AG08396 (cell line): ENCODE measurements at regions not wholly inside any gene's neighbourhood (a gene's known extent, or its start where the extent isn't known, plus 50 kb on each side); places are given as distances from the start of the nearest gene placed in this dataset.
"Not testable (repeated sequence)": the region's sequence is repeated elsewhere in the genome, so short reads cannot be mapped to it uniquely, and the experiment has no call there.

Source experiments
- DNase-seq: peaks from one replicate; pipeline ENCODE4 v3.0.0; 2012; ENCODE audit warnings: low spot score, mixed read lengths

DNA sequence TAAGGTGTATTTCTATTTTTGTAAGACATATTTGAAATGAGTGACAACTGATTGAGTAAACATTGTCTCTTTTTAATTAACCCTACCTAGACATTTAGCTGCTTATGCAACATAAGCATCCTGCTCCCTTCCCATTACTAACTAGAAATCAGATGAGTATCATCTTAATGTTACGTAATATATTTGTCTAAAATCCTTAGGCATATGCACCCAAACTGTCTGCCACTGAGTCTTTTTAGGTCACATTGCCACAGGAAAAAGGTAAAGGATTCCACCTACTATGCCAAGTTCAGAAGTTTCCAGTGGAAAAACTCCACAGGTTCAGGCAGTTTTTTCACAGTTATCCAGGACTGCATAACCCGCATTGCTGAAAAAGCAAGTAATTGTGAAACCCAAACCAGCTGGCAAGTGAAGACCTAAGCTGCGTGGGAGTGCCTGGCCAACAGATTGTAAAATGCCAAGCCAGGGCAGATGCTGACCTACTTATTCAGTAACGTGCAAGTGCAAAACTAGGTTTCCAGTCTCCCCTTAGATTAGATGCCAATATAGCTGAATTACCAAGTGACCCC lies 983.7 kb downstream of the GATA3 start:
- no peak for DNase-seq

DNA sequence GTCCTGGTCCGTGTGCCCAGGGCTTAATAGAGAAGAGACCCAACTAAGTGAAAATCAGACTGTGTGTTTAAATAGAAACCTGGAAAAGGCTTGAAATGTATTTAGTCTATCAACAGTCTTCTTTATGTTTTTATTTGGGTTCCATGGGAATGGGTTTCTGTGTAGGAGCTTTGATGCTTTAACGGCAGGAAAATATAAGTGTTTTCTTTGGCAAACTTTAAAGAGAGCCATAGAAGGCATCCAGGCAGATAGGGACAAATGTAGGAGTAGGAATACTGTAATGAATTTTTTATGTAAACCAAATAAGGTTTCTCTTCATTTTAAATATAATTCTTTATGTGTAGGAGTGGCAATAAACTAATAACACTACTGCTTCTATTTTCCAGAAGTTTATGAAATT lies 989.0 kb downstream of the GATA3 start:
- no peak for DNase-seq

DNA sequence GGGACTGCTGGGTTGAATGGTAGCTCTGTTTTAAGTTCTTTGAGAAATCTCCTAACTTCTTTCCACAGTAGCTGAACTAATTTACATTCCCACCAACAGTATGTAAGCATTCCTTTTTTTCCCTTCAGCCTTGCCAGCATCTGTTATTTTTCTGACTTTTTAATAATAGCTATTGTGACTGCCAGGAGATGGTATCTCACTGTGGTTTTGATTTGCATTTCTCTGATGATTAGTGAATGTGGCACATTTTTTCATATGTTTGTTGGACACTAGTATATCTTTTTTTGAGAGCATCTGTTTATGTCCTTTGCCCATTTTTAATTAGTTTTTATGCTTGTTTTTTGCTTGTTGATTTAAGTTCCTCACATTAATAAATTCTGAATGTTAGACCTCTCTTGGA lies 990.8 kb downstream of the GATA3 start:
- DNase-seq = no peak

DNA sequence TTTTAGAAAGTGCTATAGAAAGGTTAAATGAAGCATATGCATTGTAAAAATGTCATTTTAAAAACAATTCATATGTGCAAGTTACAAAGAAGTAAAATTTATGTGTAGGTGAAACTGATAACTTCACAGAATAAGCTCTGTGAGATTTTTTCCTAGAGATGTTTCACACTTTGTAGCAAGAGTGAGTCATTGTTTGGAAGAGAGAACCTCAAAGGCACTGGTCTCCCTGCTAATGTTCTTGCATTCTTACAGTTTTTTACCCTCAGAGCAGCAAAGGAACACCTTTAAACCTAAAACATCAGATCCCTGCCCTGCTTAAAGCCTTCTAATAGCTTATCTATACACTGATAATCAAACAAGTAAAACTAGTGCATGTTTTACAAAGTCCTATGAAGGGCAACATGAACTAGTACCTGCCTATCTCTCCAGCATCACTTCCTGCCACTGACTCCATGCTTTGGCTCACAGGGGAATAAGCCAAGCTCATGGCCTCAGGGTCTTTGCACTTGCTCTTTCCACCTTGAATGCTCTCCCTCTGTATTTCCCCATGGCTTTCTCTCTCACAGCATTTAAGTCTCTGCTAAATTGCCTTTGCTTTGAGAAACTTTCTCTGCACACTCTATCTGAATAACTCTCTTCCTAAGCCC lies 997.0 kb downstream of the GATA3 start:
- DNase-seq = no peak

DNA sequence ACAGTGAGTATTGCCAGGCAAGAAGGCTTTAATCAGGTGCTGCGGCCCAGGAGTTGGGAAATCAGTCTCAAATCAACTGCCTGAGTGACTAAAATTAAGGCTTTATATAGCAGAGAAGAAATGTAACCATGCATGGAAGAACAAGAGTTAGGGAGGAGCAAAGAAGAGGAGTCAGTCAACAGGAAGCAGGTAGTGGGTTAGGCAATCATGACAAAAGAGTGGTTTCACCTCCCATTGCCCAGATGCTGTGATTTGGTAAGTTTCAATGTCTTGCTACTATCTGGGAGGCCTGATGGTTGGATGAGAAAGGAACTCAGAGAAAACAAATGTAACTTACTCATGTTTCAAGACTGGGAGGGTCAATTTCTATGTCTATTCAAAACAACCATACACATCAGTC lies 998.3 kb downstream of the GATA3 start:
- DNase-seq = no peak

DNA sequence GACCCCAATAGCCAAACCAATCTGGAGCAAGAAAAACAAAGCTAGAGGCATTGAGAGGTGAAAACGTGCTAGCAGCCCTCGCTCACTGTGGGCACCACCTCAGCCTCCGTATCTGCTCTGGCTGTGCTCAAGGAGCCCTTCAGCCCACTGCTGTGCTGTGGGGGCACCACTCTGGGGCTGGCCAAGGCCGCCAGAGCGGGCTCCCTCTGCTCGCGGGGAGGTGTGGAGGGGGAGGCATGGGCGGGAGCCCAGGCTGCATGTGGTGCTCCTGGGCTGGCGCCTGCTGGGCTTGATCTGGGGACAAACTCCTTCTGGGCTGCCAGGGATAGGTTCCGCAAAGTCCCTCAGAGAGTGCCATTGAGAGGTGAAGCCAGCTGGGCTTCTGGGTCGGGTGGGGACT lies 1002.0 kb downstream of the GATA3 start:
- no peak for DNase-seq

DNA sequence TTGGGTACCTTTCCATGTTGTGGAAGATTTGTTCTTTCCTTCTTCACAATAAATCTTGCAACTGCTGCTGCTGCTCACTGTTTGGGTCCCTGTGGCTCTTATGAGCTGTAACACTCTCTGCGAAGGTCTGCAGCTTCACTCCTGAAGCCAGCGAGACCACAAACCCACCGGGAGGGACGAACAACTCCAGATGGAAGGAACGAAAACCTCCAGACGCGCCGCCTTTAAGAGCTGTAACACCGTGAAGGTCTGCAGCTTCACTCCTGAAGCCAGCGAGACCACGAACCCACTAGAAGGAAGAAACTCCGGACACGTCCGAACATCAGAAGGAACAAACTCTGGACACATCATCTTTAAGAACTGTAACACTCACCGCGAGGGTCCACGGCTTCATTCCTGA lies 1002.8 kb downstream of the GATA3 start:
- not testable (repeated sequence) for DNase-seq

DNA sequence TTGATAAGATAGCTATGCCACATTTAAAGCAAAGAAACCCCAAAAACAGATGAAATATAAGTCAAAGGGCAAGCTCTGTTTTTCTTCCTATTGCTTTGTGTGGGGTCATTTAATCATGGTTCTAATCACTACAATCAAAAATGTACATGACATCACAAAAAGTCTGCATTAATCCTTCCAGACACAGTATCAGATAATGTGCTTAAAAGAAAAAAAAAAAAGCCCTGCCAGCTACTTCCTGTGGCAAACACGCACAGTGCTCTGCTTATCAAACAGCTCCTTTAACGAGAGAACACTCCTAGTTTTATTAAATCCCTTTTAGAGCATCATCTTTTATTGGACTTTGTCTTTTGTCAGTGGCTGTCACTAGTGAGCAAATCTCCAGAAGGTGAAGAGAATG lies 1005.8 kb downstream of the GATA3 start:
- no peak for DNase-seq

DNA sequence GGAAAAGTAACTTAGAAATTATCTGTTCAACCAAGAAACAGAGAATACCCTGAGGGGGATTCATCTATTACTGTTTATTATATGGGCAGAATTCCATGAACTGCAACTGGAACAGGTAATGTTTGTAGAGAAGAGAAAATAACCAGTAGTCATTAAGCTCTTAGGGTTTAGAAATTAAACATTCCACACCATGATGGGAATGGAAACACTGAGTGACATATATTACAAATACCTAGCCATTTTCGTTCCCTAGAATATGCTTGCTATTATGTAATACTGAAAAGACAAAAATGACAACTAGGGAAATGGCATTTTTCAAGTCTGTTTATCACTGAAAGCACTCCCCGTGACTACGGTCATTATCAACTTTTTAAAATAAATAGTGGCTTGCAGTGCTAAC lies 1007.4 kb downstream of the GATA3 start:
- DNase-seq = no peak

DNA sequence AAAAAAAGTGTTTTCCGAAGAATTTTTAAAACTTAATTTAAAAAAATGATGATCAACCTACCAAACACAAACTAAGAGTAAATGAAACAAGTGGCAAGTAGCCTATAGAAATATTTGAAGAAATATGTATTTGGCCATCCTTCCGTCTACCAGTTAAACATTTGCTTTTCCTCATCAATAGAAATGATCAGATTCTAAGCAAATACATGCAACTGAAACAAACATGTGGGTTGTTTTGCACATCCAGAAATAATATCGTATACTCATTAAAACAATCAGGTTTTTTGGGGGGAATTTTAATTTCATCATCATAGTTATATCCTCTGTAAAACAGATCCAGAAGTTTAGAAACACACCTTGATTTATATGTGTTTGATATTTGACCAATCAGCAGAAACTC lies 1011.7 kb downstream of the GATA3 start:
- no peak for DNase-seq

DNA sequence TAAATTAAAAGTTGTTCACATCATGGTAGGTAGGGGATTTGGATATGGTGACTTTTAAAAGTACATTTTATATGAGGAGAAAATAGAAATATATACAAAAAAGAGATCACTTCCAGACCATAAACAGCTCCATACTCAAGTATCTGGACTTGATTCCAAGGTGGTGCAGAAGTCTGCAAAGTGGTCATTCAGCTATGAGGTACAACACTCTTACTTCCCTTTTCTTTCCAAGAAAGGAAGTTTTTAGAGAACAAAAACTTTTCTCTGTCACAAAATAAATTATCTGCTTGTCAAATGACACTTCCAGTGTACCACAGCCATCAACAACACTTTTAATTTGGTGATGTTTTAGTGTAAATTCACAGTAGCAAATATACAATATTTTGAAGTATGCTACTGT lies 1013.5 kb downstream of the GATA3 start:
- no peak for DNase-seq

DNA sequence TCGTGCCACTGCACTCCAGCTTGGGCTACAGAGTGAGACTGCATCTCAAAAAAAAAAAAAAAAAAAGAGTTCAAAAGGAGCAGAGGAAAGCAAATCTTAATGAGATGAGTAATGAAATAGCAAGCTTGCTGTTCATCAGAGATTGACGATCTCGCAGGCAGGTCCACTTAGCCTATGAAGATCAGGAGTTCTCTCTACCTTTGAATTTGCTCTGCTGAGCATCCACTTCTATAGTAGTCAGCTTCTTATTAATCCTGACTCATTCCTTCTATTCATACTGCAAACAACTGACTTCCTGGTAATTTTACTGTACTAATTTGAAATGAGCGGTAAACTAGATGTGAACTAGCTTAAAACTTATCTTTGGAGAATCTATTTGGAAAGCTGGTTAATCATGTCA lies 1014.6 kb downstream of the GATA3 start:
- no peak for DNase-seq

DNA sequence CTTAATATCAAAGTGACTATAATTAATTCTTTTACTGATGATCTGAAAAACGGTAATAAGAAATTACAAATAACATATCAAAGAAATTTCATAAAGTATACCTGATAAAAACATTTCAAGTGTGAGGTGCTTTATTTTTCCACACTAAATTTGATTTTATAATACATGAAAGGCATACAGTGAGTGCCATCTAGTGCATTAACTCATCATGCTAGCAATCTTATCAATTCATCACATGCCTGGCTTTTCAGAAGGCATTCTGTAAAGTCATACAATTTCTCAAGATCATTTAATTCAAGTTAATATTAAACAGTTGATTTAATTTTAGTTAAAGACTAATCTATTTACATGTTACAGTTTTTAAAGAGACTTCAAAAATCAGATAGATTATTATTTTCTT lies 1020.9 kb downstream of the GATA3 start:
- no peak for DNase-seq

DNA sequence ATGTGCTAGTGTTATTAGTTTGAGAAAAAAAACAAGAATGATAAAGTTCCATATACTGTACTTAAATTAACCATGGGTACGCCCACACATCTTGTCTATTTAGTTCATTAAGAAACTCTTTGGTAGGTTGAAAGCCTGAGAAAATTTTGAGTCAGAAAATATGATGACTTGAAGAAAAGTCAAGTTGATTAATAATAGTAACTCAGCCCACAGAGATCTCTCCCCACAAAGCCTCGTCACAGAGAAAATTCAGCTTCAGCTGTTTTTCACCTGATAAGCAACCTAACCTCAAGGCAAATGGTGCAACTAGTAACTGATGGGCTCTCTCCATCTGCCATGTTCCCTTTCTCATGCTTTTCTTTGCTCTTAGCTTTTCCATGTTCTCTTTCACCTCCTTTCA lies 1021.6 kb downstream of the GATA3 start:
- DNase-seq = no peak

DNA sequence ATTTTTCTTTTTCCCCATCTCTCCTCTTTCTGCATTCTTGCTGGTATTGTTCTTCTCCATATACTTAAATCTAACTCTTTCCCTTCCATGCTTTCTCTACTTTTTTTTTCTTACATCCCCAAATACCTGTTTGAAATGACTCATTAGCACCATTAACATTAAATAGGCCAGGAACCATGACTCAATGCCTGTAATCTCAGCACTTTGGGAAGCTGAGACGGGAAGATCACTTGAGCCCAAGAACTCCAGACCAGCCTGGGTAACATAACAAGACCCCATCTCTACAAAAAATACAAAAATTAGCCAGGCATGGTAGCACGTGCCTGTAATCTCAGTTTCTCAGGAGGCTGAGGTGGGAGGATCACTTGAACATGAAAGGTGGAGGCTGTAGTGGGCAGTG lies 1026.8 kb downstream of the GATA3 start:
- no peak for DNase-seq

DNA sequence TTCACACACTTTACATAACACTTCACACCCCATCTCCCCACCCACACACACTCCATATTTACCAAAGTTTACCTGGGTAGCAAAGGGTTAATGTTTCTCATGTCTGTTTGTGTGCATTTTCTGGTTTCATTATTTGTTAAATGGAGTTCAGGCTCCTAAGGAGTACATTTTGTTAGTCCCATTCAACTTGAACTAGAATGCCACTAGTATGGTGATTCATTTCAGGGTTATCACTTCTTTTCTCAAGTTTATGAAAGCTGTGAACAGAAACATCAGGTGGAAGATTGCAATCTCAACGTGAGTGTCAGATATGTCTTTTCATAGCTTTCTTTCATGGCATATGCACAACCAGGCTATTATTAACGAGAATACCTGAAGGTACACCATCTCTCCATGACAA lies 1027.5 kb downstream of the GATA3 start:
- DNase-seq = no peak

DNA sequence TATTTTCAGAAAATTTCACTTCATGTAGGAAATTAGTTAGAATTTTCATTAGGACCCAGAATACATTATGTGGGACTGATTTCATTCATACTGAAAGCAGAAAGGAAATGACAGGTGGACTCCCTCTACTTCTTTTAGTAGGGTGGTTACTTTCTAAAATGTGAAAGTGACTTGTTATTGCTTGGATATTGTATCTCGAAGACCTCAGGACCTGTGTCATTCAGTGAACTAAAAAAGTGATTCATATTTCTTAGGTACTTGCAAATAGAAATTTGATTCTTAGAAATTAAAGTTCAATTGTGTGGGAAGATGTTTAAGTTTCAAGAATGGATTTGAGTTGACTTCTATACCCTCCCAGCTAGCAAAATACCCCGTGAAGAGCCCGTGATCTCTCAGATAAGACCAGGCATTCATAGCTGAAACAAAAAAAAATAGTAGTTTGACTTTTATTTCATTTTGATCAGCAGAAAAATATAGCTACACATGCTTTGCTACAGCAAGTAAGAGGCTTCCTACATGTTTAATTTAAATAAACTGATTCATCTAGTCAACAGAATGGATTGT lies 1037.1 kb downstream of the GATA3 start:
- DNase-seq = no peak

DNA sequence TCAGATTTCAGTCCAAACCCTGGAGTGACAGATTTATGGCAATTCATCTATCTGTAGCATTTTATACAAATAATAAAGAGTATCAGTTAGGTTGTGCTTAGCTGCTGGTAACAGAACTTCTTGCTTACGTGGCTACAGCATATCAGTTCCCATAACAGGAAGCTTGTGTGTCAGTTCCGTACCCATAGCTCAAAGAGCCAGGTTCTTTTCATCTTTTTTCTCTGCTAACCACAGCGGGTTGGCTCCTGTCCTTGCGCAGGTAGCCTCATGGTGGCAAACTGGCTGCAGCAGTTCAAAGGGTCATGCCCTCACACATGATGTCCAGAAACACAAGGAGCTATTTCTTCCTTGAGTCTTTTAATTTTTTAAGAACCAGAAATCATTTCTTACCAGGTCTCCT lies 1041.8 kb downstream of the GATA3 start:
- no peak for DNase-seq

DNA sequence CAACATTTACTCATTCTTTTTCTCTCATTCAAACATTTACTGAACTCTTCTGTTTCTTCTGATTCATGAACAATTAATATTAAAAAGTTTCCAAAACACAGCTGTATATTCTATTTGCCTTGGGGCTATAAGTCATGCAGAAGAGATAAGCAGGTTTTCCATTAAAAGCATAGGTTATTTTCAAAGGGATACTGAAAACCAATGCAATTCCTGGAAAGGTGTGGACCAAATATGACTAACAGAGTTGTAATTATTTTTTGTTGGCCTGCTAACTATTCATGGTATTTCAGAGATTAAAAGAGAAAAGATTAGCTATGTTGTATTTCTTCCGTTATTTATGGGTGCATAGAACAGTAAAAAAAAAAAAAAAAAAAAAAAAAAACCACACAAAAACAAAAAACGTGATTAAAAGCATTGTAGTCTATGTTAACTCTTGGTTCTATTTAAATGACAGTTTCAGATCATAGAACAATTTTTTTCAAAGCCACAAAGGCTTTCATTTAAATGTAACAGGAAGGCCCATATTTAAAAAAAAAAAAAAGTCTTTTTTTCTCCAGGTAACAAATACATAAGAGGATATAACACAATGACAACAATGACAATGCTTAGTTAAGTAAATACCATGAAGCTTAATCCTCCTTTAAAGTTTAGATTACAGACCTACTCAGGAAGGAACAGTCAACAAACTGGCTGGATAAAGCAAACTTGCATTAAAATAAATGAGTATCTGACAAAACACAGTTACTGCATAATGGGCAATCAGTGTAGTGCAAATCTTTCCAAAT lies 1042.9 kb downstream of the GATA3 start:
- no peak for DNase-seq

DNA sequence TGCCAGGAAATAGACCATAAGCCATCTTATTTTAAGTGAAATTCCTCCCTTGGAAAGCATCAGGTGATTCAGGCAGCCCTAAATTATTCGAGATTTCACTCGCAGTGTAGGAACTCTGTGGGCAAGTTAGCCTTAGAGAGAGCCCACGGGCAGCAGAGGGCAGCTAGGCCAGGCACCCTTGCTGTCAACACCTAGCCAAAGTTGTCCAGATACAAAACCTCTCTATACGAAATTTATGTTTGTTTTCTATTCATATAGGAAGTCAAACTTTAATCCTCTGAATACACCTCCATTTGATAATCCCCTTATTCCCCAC lies 1043.5 kb downstream of the GATA3 start:
- no peak for DNase-seq

DNA sequence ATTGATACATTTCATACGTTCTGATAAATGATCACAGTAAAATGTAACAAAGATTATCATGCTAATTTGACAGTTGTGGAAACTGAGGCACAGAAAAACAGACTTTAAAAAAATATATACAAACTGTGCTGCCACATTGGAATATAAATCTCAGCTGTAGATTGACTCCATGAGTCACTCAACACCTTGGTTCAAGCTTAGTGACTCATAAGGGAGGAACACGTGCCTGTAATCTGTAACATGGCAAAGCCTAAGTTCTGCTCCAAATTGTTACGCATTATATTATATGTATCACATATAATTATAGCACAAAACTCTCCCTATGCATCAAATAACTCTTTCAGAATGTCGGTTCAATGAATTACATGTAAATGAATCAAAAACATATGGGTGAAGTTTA lies 1047.5 kb downstream of the GATA3 start:
- no peak for DNase-seq

DNA sequence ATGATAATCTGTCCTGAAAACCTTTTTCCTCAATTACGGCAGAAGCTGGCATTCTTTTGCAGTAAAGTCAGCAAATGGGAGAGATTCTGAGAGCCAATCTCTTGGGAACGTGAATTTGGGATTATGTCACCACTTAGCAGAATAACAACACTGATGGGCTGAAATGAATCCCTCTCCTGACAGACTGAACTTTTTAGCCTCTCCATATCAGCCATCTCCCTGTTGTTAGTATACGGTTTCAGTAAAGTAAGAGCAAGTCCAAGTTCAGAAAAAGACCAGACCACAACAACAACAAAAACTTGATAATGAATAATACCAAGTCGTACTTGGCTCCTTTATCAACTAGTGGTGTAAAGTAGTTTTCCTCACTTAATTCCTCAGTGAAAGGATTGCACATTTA lies 1048.8 kb downstream of the GATA3 start:
- no peak for DNase-seq

DNA sequence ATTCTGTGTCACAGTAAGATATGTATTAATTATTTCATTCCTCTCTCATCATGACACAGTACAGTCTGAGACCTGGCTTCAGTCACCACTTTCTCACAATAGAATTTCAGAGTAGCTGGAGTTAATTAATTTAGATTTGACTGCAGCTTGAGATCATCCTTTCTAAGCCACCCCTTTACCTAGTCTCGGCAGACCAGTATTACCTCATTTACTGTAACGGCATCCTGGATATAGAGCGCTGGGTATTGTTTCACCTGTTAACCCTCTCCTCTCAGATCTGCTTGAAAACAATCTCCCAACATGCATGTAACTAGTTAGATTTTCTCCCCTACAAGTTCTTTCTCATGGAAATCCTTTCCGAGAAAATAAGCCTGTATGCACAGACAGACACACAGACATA lies 1057.5 kb downstream of the GATA3 start:
- DNase-seq = no peak

DNA sequence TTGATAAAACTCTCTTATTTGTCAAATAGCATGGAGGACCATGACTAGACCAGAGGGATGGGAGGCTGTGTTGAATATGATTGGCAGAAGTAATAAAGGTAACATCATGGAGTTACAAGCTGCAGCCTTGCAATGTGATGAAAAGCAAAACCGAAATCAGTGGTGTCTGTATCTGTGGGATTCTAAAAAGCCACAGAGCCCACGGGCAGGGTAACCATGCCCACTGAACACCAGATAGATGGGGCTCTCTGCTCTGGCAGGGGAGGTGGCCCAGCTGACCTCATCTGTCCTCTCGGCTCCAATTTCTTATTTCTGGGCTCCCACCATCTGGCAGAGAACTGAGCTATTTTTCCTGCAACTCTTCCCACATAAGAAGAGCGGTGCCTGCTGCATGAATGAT lies 1072.2 kb downstream of the GATA3 start:
- DNase-seq = no peak
